ENCODE measurements at regions not wholly inside any gene's neighbourhood (a gene's known extent, or its start where the extent isn't known, plus 50 kb on each side); places are given as distances from the start of the nearest gene placed in this dataset.

DNA sequence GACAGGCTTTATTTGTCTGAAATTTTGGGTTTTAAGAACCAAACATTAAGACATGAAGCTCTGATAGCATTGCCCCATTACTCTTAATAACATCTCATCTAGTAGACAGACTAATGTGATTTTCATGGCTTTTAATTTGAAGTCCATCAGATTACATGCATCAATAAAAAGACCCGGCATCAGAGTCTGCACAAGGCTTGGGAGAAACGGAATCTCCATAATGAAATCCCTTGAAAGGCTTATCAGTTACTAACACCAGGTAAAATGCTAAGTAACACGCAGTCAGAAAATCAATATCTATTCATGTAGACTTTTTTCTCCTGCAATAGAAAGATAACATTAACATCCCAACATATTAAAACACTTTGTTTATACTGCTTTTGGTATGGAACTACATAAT lies 1485.2 kb upstream of the DDX18 start:
- no peak for FAIRE-seq

More for the DNA sequence above, 1485.2 kb upstream of the DDX18 start:
- Histone ChIP-seq H3K56ac (replicated peaks; ENCODE audit: insufficient read length, low read depth, low read length) (no peak overlapping the region), H3K79me1 (ENCODE audit: low read depth, low read length) (no peaks in the 10 kb centered on the region), H2BK15ac (ENCODE audit: low read length) (no peak overlapping the region), H3K4me1 (replicated peaks in 1 of 4; ENCODE audit: control insufficient read depth in 3 of 4, insufficient read depth in 4 of 4, low read length in 3 of 4) (no peaks in the 10 kb centered on the region), H3K23me2 (ENCODE audit: low read depth, low read length) (no peaks in the 10 kb centered on the region), H2BK20ac (ENCODE audit: low read length) (no peak overlapping the region), H4K8ac (ENCODE audit: extremely low read depth, insufficient read depth, low read length) (no peak overlapping the region), H3K36me3 (ENCODE audit: control insufficient read depth in 2 of 4, insufficient read depth in 4 of 4, low read length in 3 of 4) (no peaks in the 10 kb centered on the region), H3K4me2 (ENCODE audit: insufficient read depth in 1 of 2, low read depth in 2 of 2, low read length in 2 of 2) (no peak overlapping the region), H4K20me1 (replicated peaks in 1 of 2; ENCODE audit: control insufficient read depth in 1 of 2, insufficient read depth in 2 of 2, low read length in 2 of 2) (no peaks in the 10 kb centered on the region), H2BK120ac (replicated peaks; ENCODE audit: low read depth, low read length) (no peak overlapping the region), H2BK5ac (ENCODE audit: low read depth, low read length) (no peak overlapping the region), H3K27ac (ENCODE audit: low read depth, low read length) (no peak overlapping the region), H3K4me3 (ENCODE audit: extremely low read depth in 1 of 4, insufficient read depth in 2 of 4, low read depth in 3 of 4, low read length in 4 of 4) (no peak overlapping the region), H4K5ac (ENCODE audit: insufficient read length, low read depth, low read length) (no peak overlapping the region), H3K23ac (ENCODE audit: insufficient read length) (no peak overlapping the region), H2AFZ (ENCODE audit: low read length) (no peak overlapping the region), H3K9ac (replicated peaks in 1 of 4; ENCODE audit: extremely low read depth in 1 of 4, low read depth in 3 of 4, low read length in 3 of 4) (no peak overlapping the region), H2AK5ac (ENCODE audit: low read depth, low read length) (no peak overlapping the region), H4K91ac (replicated peaks; ENCODE audit: insufficient read length, low read length) (no peak overlapping the region), H3K9me3 (ENCODE audit: insufficient read depth in 2 of 2, low read depth in 1 of 2, low read length in 1 of 2) (no peaks in the 10 kb centered on the region; a peak in 1 of 4 replicates), H3K27me3 (replicated peaks in 1 of 4; ENCODE audit: control insufficient read depth in 3 of 4, extremely low read depth in 1 of 4, insufficient read depth in 3 of 4, low read length in 3 of 4) (no peaks in the 10 kb centered on the region), H2BK12ac (ENCODE audit: low read depth, low read length) (no peak overlapping the region), H3K18ac (ENCODE audit: extremely low read depth, low read length) (no peak overlapping the region), H3K79me2 (ENCODE audit: control insufficient read depth in 1 of 2, insufficient read depth in 2 of 2, low read length in 2 of 2) (no peaks in the 10 kb centered on the region), H3K14ac (ENCODE audit: insufficient read length) (no peak overlapping the region), H3K4ac (replicated peaks; ENCODE audit: insufficient read length, low read depth, low read length) (no peak overlapping the region)
- TF ChIP-seq CTBP2 (IDR thresholded peaks at IDR 0.05; ENCODE audit: borderline replicate concordance, insufficient read depth, insufficient read length, low read length) (no peak), YY1 (IDR thresholded peaks at IDR 0.05; ENCODE audit: low read depth, low read length) (no peak), TAF7 (optimal IDR thresholded peaks at IDR 0.05; ENCODE audit: borderline replicate concordance, low read depth, low read length) (no peak), BACH1 (IDR thresholded peaks at IDR 0.05; ENCODE audit: low read length) (no peak), POLR2AphosphoS5 (IDR thresholded peaks at IDR 0.05; ENCODE audit: low read depth, low read length) (no peak), EZH2 (IDR thresholded peaks at IDR 0.05; ENCODE audit: low read depth, low read length, severe bottlenecking) (no peak), KDM5A (IDR thresholded peaks at IDR 0.05; ENCODE audit: low read length) (no peak), SUZ12 (IDR thresholded peaks at IDR 0.05; ENCODE audit: low read length) (no peak), SIN3A (conservative IDR thresholded peaks at IDR 0.05 in 1 of 2, IDR thresholded peaks at IDR 0.05 in 1 of 2; ENCODE audit: low read depth in 1 of 2, low read length in 2 of 2) (no peak), POLR2A (IDR thresholded peaks at IDR 0.05; ENCODE audit: control extremely low read depth in 1 of 2, low read depth in 2 of 2, low read length in 2 of 2) (no peak), EGR1 (IDR thresholded peaks at IDR 0.05; ENCODE audit: borderline replicate concordance, low read depth, low read length) (no peak), SP2 (IDR thresholded peaks at IDR 0.05; ENCODE audit: low read length) (no peak), CHD2 (IDR thresholded peaks at IDR 0.05; ENCODE audit: low read length) (no peak)
- TF ChIP-seq, protein P1, sequence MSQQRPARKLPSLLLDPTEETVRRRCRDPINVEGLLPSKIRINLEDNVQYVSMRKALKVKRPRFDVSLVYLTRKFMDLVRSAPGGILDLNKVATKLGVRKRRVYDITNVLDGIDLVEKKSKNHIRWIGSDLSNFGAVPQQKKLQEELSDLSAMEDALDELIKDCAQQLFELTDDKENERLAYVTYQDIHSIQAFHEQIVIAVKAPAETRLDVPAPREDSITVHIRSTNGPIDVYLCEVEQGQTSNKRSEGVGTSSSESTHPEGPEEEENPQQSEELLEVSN (IDR thresholded peaks at IDR 0.05) = no peak
- TF ChIP-seq, protein P2, sequence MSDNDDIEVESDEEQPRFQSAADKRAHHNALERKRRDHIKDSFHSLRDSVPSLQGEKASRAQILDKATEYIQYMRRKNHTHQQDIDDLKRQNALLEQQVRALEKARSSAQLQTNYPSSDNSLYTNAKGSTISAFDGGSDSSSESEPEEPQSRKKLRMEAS (IDR thresholded peaks at IDR 0.05) = no peak
- POLR2A ChIA-PET (ENCODE audit: partially characterized antibody) = no interaction called here
- CTCF ChIA-PET (ENCODE audit: partially characterized antibody) = no interaction called here
- 72% methylated on average over 3 of the region's 3 CpGs; no CpG with 5 or more reads in 1 of the 2 experiments for WGBS, 2 experiments (ENCODE audit: extremely low coverage in 1 of 2, insufficient coverage in 1 of 2, insufficient read length in 1 of 2, insufficient replicate concordance in 2 of 2, low coverage in 1 of 2, low lambda C conversion rate in 2 of 2, missing lambda C conversion rate in 1 of 2)
- no peak for DNase-seq (ENCODE audit: low read depth in 1 of 2, low spot score in 2 of 2)

All from H1 (cell line).